ENCODE measurements at regions not wholly inside any gene's neighbourhood (a gene's known extent, or its start where the extent isn't known, plus 50 kb on each side); places are given as distances from the start of the nearest gene placed in this dataset.

DNA sequence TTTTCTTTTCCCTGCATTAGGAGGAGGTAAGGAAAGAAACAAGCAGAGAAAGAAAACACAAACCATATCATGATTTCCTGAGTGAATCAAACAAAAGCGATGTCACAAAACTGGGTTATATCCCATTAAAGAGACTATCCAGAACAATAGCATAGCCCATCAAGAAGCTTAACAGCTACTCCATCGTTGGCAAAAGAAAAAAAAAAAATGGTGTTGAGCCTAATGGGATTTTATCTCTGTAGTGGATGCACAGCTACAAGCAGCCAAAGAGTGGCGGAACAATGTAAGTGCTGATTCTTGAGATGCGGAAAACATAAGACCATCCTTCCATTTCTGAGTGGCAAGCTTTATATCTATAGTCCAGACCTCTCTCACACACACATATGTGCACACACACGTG is 106.2 kb upstream of the NRSN1 start:
- TF ChIP-seq, protein P1, sequence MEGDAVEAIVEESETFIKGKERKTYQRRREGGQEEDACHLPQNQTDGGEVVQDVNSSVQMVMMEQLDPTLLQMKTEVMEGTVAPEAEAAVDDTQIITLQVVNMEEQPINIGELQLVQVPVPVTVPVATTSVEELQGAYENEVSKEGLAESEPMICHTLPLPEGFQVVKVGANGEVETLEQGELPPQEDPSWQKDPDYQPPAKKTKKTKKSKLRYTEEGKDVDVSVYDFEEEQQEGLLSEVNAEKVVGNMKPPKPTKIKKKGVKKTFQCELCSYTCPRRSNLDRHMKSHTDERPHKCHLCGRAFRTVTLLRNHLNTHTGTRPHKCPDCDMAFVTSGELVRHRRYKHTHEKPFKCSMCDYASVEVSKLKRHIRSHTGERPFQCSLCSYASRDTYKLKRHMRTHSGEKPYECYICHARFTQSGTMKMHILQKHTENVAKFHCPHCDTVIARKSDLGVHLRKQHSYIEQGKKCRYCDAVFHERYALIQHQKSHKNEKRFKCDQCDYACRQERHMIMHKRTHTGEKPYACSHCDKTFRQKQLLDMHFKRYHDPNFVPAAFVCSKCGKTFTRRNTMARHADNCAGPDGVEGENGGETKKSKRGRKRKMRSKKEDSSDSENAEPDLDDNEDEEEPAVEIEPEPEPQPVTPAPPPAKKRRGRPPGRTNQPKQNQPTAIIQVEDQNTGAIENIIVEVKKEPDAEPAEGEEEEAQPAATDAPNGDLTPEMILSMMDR (conservative IDR thresholded peaks at IDR 0.05 in 1 of 2, IDR thresholded peaks at IDR 0.05 in 1 of 2; ENCODE audit: low read depth in 1 of 2, low read length in 2 of 2) = no peak
- TF ChIP-seq EZH2 (IDR thresholded peaks at IDR 0.05; ENCODE audit: low read length, missing control alignments) = no peak
